NCI-H2107 treated with DMSO at 0.1 percent for 48 hours (cell line): ENCODE measurements at regions not wholly inside any gene's neighbourhood (a gene's known extent, or its start where the extent isn't known, plus 50 kb on each side); places are given as distances from the start of the nearest gene placed in this dataset.

Source experiments
- DNase-seq: peaks from one replicate; lab custom pipeline; 2025; ENCODE audit not compliant: unreplicated experiment; lab: John Stamatoyannopoulos, UW

DNA sequence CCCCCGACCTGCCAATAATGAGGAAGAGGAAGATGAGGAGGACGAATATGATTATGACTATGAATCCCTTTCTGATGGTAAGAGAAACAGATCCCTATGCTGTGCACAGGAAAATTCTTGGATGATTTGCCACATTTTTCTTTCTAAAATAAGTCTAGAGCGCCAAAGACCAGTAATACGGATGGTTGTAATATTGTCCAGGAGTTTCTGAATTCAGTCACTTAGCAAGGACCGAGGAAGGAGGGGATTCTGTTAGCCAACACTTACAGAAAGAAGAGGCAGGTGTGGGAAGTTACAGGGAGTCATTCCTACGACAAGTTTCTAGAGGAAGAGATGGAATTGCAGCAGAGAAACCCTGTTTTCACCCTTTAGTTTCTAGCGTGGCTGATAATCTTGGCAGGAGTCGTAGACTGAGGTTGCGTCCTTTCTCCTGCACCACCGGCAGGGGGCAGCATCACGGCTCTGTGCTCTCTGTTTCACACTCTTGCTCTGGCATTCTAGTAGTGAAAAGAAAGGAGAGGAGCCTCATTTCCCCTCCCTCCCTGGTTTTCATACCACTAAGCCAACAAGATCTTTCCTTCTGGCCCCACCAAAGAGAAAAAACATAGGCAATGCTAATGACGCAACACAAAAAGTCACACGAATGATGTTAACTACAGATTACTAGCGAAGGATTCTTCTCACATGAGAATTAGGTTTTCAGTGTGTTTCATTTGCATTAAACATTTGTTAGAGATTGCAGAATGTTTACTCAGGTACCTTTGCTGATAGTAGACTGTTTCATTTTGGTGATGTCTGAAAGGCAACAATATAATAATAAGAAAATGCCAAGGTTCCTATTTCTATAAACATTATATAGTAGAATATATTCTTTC, 82.7 kb downstream of the NOC3L start:
- peak; percentile 34 for DNase-seq

DNA sequence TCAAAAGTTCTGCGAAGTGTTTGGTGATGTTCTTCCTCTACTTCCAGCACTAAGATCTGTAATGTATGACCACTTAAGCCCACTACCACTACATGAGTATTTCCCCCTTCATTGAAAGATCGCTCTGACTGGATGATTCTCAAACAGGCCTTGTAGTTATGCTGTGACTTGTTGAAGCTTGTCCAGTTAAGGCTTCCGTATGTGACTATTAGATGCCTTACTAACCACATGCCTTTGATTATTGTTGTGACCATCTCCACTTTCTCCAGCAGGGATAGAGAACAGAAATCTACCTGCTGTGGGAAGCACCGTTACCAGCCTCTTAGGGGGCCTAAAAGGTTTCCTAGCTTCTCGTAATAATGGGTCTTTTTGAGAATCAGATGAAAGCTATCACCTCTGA, 81.1 kb downstream of the NOC3L start:
- DNase-seq, result no peak

DNA sequence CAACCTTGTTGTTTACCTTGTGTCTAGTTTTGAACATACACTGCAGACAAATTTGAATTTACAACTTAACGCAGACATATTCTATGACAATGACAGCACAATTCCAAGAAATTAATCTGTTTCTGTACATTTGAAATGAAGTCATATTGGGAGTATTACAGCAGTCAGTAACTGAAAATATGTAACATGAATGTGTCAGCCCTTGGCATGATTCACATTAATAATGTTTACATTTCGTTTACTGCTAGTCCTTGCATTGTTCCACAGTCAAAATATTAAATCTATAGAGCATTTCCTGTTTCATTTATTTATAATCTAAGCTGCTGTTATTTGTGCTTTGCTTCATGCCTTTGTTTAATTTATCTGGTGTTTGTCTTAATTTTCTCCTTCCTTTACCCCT, 80.4 kb downstream of the NOC3L start:
- no peak for DNase-seq
